ENCODE measurements at regions not wholly inside any gene's neighbourhood (a gene's known extent, or its start where the extent isn't known, plus 50 kb on each side); places are given as distances from the start of the nearest gene placed in this dataset.

DNA sequence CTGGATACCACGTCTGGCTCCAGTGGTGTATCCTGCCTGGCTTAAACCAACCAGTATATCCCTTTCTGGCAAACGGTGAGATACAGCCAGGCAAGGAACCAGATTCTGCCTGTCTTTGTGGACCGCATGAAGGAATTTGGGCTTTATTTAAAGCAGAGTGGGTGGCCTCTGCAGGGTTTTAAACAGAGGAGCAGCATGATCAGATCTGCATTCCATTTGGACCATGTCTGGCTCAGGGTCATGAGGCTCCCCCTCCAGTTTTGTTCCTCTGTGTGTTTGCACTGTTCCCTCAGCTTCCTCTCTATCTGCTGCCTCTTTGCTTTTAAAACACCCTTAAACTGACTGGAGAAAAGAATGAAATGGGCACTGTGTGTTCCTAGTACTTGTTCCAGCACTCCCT is 195.0 kb downstream of the GIPC2 start:
- Histone ChIP-seq H3K36me3 (ENCODE audit: control insufficient read depth in 2 of 2, insufficient read depth in 1 of 2, low read length in 2 of 2) (no peaks in the 10 kb centered on the region), H3K9me3 (ENCODE audit: control insufficient read depth, insufficient read depth, low read depth, low read length) (no peaks in the 10 kb centered on the region), H3K4me1 (ENCODE audit: control insufficient read depth, insufficient read depth, low read length) (no peaks in the 10 kb centered on the region), H3K4me3 (ENCODE audit: low read depth, low read length) (no peak overlapping the region), H3K27ac (ENCODE audit: extremely low read depth, low read depth, low read length) (no peak overlapping the region)
- ChIA-PET CTCF (interaction anchor here (1.7 kb wide), 1 partner anchor 9 kb away, joined by 4 read pairs; no protein-coding TSS in a partner anchor), POLR2A (no interaction called here)
- TF ChIP-seq ZSCAN30 (tag by site-specific recombination; IDR thresholded peaks at IDR 0.05), result no peak
- no peak for TF ChIP-seq ZNF664 (tag by site-specific recombination; IDR thresholded peaks at IDR 0.05)
- no peak for TF ChIP-seq ZNF311 (tag by site-specific recombination; IDR thresholded peaks at IDR 0.05; ENCODE audit: borderline replicate concordance)
- TF ChIP-seq, protein P1, sequence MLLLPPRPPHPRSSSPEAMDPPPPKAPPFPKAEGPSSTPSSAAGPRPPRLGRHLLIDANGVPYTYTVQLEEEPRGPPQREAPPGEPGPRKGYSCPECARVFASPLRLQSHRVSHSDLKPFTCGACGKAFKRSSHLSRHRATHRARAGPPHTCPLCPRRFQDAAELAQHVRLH (tag by site-specific recombination; IDR thresholded peaks at IDR 0.05), result no peak
- TF ChIP-seq SALL2 (tag by site-specific recombination; IDR thresholded peaks at IDR 0.05; ENCODE audit: borderline replicate concordance), result no peak
- TF ChIP-seq ZNF600 (tag by site-specific recombination; IDR thresholded peaks at IDR 0.05), result no peak
- TF ChIP-seq ZNF350 (tag by site-specific recombination; IDR thresholded peaks at IDR 0.05), result no peak
- no peak for TF ChIP-seq KLF7 (tag by site-specific recombination; IDR thresholded peaks at IDR 0.05; ENCODE audit: borderline replicate concordance)

DNA sequence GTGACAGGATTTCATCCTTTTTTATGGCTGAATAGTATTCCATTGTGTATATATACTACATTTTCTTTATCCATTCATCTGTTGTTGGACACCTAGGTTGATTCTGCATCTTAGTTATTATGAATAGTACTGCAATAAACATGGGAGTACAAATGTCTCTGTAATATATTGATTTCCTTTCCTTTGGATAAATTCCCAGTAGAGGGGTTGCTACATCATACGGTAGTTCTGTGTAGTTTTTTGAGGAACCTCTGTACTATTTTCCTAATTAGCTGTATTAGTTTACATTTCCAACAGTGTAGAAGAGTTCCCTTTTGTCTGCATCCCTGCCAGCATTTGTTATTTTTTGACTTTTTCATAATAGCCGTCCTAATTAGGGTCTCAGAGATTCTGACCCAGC is 201.3 kb downstream of the GIPC2 start:
- Histone ChIP-seq H3K9me3 (ENCODE audit: control insufficient read depth, insufficient read depth, low read depth, low read length) (no peaks in the 10 kb centered on the region), H3K27ac (ENCODE audit: extremely low read depth, low read depth, low read length) (no peak overlapping the region), H3K4me3 (ENCODE audit: low read depth, low read length) (no peak overlapping the region), H3K4me1 (ENCODE audit: control insufficient read depth, insufficient read depth, low read length) (no peaks in the 10 kb centered on the region), H3K36me3 (ENCODE audit: control insufficient read depth in 2 of 2, insufficient read depth in 1 of 2, low read length in 2 of 2) (no peaks in the 10 kb centered on the region)
- ChIA-PET POLR2A (no interaction called here), CTCF (no interaction called here)
- TF ChIP-seq ZFP69B (tag by site-specific recombination; IDR thresholded peaks at IDR 0.05), result no peak

DNA sequence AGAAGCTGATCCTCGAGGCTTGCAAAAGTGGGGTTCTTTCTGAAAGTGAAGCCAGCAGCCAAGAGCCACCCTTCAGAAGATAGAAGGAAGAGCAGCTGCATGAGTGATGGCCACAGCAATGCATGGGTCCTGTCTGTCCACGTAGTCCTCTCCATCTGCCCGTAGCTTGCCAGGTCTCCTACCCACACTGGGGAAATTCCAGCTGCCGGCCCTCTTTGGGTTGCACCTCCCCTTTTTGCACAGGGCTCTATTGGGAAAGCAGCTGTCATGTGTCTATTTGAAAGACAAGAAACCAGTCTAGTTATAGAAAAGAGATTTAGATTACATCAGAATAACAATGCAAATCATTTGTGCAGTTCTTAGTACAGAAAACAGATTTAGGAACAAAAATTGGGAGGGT is 204.4 kb downstream of the GIPC2 start:
- H3K4me3 ChIP-seq (ENCODE audit: low read depth, low read length), result no peak overlapping the region
- POLR2A ChIA-PET, result no interaction called here
- no peaks in the 10 kb centered on the region for H3K4me1 ChIP-seq (ENCODE audit: control insufficient read depth, insufficient read depth, low read length)
- CTCF ChIA-PET, result interaction anchor here (1.1 kb wide), 1 partner anchor 105 kb away, joined by 3 read pairs; no protein-coding TSS in a partner anchor
- H3K36me3 ChIP-seq (ENCODE audit: control insufficient read depth in 2 of 2, insufficient read depth in 1 of 2, low read length in 2 of 2), result no peaks in the 10 kb centered on the region
- H3K27ac ChIP-seq (ENCODE audit: extremely low read depth, low read depth, low read length), result no peak overlapping the region
- H3K9me3 ChIP-seq (ENCODE audit: control insufficient read depth, insufficient read depth, low read depth, low read length), result no peaks in the 10 kb centered on the region
- no peak for TF ChIP-seq ZNF555 (tag by site-specific recombination; conservative IDR thresholded peaks at IDR 0.05)
- TF ChIP-seq, protein P2, sequence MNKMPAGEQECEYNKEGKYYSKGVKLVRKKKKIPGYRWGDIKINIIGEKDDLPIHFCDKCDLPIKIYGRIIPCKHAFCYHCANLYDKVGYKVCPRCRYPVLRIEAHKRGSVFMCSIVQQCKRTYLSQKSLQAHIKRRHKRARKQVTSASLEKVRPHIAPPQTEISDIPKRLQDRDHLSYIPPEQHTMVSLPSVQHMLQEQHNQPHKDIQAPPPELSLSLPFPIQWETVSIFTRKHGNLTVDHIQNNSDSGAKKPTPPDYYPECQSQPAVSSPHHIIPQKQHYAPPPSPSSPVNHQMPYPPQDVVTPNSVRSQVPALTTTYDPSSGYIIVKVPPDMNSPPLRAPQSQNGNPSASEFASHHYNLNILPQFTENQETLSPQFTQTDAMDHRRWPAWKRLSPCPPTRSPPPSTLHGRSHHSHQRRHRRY (tag by site-specific recombination; IDR thresholded peaks at IDR 0.05), result no peak
- TF ChIP-seq ZNF777 (tag by site-specific recombination; IDR thresholded peaks at IDR 0.05; ENCODE audit: borderline replicate concordance), result no peak
- TF ChIP-seq ZNF366 (tag by site-specific recombination; conservative IDR thresholded peaks at IDR 0.05), result no peak
- TF ChIP-seq, protein P3, sequence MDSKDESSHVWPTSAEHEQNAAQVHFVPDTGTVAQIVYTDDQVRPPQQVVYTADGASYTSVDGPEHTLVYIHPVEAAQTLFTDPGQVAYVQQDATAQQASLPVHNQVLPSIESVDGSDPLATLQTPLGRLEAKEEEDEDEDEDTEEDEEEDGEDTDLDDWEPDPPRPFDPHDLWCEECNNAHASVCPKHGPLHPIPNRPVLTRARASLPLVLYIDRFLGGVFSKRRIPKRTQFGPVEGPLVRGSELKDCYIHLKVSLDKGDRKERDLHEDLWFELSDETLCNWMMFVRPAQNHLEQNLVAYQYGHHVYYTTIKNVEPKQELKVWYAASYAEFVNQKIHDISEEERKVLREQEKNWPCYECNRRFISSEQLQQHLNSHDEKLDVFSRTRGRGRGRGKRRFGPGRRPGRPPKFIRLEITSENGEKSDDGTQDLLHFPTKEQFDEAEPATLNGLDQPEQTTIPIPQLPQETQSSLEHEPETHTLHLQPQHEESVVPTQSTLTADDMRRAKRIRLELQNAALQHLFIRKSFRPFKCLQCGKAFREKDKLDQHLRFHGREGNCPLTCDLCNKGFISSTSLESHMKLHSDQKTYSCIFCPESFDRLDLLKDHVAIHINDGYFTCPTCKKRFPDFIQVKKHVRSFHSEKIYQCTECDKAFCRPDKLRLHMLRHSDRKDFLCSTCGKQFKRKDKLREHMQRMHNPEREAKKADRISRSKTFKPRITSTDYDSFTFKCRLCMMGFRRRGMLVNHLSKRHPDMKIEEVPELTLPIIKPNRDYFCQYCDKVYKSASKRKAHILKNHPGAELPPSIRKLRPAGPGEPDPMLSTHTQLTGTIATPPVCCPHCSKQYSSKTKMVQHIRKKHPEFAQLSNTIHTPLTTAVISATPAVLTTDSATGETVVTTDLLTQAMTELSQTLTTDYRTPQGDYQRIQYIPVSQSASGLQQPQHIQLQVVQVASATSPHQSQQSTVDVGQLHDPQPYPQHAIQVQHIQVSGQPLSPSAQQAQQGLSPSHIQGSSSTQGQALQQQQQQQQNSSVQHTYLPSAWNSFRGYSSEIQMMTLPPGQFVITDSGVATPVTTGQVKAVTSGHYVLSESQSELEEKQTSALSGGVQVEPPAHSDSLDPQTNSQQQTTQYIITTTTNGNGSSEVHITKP (tag by site-specific recombination; IDR thresholded peaks at IDR 0.05), result no peak
- TF ChIP-seq ZNF2 (tag by site-specific recombination; IDR thresholded peaks at IDR 0.05), result no peak
- TF ChIP-seq, protein P4, sequence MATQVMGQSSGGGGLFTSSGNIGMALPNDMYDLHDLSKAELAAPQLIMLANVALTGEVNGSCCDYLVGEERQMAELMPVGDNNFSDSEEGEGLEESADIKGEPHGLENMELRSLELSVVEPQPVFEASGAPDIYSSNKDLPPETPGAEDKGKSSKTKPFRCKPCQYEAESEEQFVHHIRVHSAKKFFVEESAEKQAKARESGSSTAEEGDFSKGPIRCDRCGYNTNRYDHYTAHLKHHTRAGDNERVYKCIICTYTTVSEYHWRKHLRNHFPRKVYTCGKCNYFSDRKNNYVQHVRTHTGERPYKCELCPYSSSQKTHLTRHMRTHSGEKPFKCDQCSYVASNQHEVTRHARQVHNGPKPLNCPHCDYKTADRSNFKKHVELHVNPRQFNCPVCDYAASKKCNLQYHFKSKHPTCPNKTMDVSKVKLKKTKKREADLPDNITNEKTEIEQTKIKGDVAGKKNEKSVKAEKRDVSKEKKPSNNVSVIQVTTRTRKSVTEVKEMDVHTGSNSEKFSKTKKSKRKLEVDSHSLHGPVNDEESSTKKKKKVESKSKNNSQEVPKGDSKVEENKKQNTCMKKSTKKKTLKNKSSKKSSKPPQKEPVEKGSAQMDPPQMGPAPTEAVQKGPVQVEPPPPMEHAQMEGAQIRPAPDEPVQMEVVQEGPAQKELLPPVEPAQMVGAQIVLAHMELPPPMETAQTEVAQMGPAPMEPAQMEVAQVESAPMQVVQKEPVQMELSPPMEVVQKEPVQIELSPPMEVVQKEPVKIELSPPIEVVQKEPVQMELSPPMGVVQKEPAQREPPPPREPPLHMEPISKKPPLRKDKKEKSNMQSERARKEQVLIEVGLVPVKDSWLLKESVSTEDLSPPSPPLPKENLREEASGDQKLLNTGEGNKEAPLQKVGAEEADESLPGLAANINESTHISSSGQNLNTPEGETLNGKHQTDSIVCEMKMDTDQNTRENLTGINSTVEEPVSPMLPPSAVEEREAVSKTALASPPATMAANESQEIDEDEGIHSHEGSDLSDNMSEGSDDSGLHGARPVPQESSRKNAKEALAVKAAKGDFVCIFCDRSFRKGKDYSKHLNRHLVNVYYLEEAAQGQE (tag by site-specific recombination; IDR thresholded peaks at IDR 0.05), result no peak
- no peak for TF ChIP-seq ZNF404 (tag by site-specific recombination; IDR thresholded peaks at IDR 0.05)
- TF ChIP-seq ZNF426 (tag by site-specific recombination; IDR thresholded peaks at IDR 0.05), result no peak
- no peak for TF ChIP-seq SP3 (tag by site-specific recombination; IDR thresholded peaks at IDR 0.05)
- TF ChIP-seq, protein P5, sequence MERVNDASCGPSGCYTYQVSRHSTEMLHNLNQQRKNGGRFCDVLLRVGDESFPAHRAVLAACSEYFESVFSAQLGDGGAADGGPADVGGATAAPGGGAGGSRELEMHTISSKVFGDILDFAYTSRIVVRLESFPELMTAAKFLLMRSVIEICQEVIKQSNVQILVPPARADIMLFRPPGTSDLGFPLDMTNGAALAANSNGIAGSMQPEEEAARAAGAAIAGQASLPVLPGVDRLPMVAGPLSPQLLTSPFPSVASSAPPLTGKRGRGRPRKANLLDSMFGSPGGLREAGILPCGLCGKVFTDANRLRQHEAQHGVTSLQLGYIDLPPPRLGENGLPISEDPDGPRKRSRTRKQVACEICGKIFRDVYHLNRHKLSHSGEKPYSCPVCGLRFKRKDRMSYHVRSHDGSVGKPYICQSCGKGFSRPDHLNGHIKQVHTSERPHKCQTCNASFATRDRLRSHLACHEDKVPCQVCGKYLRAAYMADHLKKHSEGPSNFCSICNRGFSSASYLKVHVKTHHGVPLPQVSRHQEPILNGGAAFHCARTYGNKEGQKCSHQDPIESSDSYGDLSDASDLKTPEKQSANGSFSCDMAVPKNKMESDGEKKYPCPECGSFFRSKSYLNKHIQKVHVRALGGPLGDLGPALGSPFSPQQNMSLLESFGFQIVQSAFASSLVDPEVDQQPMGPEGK (tag by site-specific recombination; IDR thresholded peaks at IDR 0.05), result no peak
- no peak for TF ChIP-seq IKZF3 (tag by site-specific recombination; IDR thresholded peaks at IDR 0.05)
- no peak for TF ChIP-seq SP2 (tag by site-specific recombination; IDR thresholded peaks at IDR 0.05)

Data from HEK293 (cell line).